ENCODE measurements at regions not wholly inside any gene's neighbourhood (a gene's known extent, or its start where the extent isn't known, plus 50 kb on each side); places are given as distances from the start of the nearest gene placed in this dataset.

GRCh38 chr4:116303736-116304188, 781.6 kb downstream of the TRAM1L1 start:
- no peaks in the 10 kb centered on the region for H3K4me1 ChIP-seq (ENCODE audit: control insufficient read depth, insufficient read depth, low read length)
- TF ChIP-seq, protein P1, sequence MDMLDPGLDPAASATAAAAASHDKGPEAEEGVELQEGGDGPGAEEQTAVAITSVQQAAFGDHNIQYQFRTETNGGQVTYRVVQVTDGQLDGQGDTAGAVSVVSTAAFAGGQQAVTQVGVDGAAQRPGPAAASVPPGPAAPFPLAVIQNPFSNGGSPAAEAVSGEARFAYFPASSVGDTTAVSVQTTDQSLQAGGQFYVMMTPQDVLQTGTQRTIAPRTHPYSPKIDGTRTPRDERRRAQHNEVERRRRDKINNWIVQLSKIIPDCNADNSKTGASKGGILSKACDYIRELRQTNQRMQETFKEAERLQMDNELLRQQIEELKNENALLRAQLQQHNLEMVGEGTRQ (IDR thresholded peaks at IDR 0.05; ENCODE audit: low read depth, low read length): no peak
- TF ChIP-seq FOS (IDR thresholded peaks at IDR 0.05; ENCODE audit: low read depth, low read length): no peak
- TF ChIP-seq RCOR1 (IDR thresholded peaks at IDR 0.05; ENCODE audit: insufficient replicate concordance, low read length): no peak
- no peak for TF ChIP-seq POLR2A (IDR thresholded peaks at IDR 0.05; ENCODE audit: low read depth, low read length)
- TF ChIP-seq BHLHE40 (IDR thresholded peaks at IDR 0.05; ENCODE audit: low read depth, low read length): no peak
- no peak for TF ChIP-seq MXI1 (IDR thresholded peaks at IDR 0.05; ENCODE audit: borderline replicate concordance, low read depth, low read length)
- TF ChIP-seq NFE2L2 (IDR thresholded peaks at IDR 0.05; ENCODE audit: low read depth, low read length): no peak
- no peak for TF ChIP-seq RAD21 (IDR thresholded peaks at IDR 0.05; ENCODE audit: low read length)
- TF ChIP-seq MAZ (IDR thresholded peaks at IDR 0.05; ENCODE audit: borderline replicate concordance, low read depth, low read length): no peak
- TF ChIP-seq, protein P2, sequence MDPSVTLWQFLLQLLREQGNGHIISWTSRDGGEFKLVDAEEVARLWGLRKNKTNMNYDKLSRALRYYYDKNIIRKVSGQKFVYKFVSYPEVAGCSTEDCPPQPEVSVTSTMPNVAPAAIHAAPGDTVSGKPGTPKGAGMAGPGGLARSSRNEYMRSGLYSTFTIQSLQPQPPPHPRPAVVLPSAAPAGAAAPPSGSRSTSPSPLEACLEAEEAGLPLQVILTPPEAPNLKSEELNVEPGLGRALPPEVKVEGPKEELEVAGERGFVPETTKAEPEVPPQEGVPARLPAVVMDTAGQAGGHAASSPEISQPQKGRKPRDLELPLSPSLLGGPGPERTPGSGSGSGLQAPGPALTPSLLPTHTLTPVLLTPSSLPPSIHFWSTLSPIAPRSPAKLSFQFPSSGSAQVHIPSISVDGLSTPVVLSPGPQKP (IDR thresholded peaks at IDR 0.05; ENCODE audit: borderline replicate concordance, low read depth, low read length): no peak
- no peak for TF ChIP-seq RFX5 (IDR thresholded peaks at IDR 0.05; ENCODE audit: low read depth, low read length)
- no peak for TF ChIP-seq MAFK (IDR thresholded peaks at IDR 0.05; ENCODE audit: low read depth, low read length)
- no peak for TF ChIP-seq CTCF (conservative IDR thresholded peaks at IDR 0.05; ENCODE audit: low read depth, low read length)
- TF ChIP-seq CHD1 (IDR thresholded peaks at IDR 0.05; ENCODE audit: low read depth, low read length): no peak
- no peaks in the 10 kb centered on the region for H3K36me3 ChIP-seq (ENCODE audit: control insufficient read depth, insufficient read depth, low read length)
- dilution Hi-C loops (cut with HindIII; ENCODE audit: low sequenced_read_pairs, unreplicated experiment) (no loop called here), in situ Hi-C loops (cut with MboI; ENCODE audit: low sequenced_read_pairs) (no loop called here), intact Hi-C loops (cut with micrococcal nuclease) (no loop called here)
- H3K14ac ChIP-seq (replicated peaks; ENCODE audit: low read depth, low read length): no peak overlapping the region
- no peak overlapping the region for H2AFZ ChIP-seq (replicated peaks; ENCODE audit: low read length, poor library complexity)
- no peak overlapping the region for H2BK15ac ChIP-seq (ENCODE audit: low read depth, low read length)
- no CpG with 5 or more reads among the region's 1 CpG for WGBS, 2 experiments (ENCODE audit: extremely low coverage in 2 of 2, insufficient read length in 1 of 2)
- H3K9me3 ChIP-seq (ENCODE audit: control insufficient read depth, insufficient read depth, low read length): 0 out of 2 replicates have a peak, but pooled peaks cover 5% of the 10 kb centered on the region
- POLR2A ChIA-PET (ENCODE audit: unreplicated experiment): no interaction called here
- no peak overlapping the region for H4K8ac ChIP-seq (ENCODE audit: low read depth in 2 of 2, low read length in 2 of 2)
- no peaks in the 10 kb centered on the region for H3K27me3 ChIP-seq (ENCODE audit: control insufficient read depth, insufficient read depth, low read length)
- H3K9ac ChIP-seq (ENCODE audit: low read depth, low read length): no peak overlapping the region
- no peak overlapping the region for H2AK5ac ChIP-seq (ENCODE audit: low read depth, low read length)
- H4K91ac ChIP-seq (ENCODE audit: insufficient read depth, low read depth, low read length): no peak overlapping the region
- no peaks in the 10 kb centered on the region for H3K79me1 ChIP-seq (ENCODE audit: low read depth in 1 of 2, low read length in 2 of 2)
- no peak for ATAC-seq (ENCODE audit: low read depth)
- no peaks in the 10 kb centered on the region for H3K9me1 ChIP-seq (ENCODE audit: insufficient read depth, low read length)
- H3K4ac ChIP-seq (ENCODE audit: low read depth, low read length): no peak overlapping the region
- H3K4me2 ChIP-seq (ENCODE audit: low read depth, low read length): no peak overlapping the region
- no peak overlapping the region for H3K23ac ChIP-seq (ENCODE audit: low read depth, low read length)
- no TSS peak for BruUV-seq (replicated peaks)
- H2AK9ac ChIP-seq (replicated peaks; ENCODE audit: low read depth, low read length, poor library complexity): no peak overlapping the region
- no peak overlapping the region for H3K56ac ChIP-seq (ENCODE audit: extremely low read depth, insufficient read depth, low read length)
- no peak for DNase-seq
- no peak overlapping the region for H3K18ac ChIP-seq (ENCODE audit: low read depth, low read length)
- H2BK20ac ChIP-seq (ENCODE audit: low read depth, low read length): no peak overlapping the region
- H3K27ac ChIP-seq (ENCODE audit: insufficient read depth, low read length): no peak overlapping the region
- H4K20me1 ChIP-seq (ENCODE audit: insufficient read depth, low read length): no peaks in the 10 kb centered on the region
- no peak overlapping the region for H2BK5ac ChIP-seq (ENCODE audit: low read depth, low read length, poor library complexity, severe bottlenecking)
- H2BK120ac ChIP-seq (ENCODE audit: low read depth, low read length): no peak overlapping the region
- H3K4me3 ChIP-seq (ENCODE audit: insufficient read depth, low read depth, low read length): no peak overlapping the region
- no peak overlapping the region for H4K5ac ChIP-seq (ENCODE audit: low read depth, low read length)
- CTCF ChIA-PET: no interaction called here

Data from IMR-90 (cell line).